ENCODE measurements at regions not wholly inside any gene's neighbourhood (a gene's known extent, or its start where the extent isn't known, plus 50 kb on each side); places are given as distances from the start of the nearest gene placed in this dataset.

GRCh38 chr13:85074543-85075313 is 724.5 kb downstream of the SLITRK6 start:
- TF ChIP-seq, protein P1, sequence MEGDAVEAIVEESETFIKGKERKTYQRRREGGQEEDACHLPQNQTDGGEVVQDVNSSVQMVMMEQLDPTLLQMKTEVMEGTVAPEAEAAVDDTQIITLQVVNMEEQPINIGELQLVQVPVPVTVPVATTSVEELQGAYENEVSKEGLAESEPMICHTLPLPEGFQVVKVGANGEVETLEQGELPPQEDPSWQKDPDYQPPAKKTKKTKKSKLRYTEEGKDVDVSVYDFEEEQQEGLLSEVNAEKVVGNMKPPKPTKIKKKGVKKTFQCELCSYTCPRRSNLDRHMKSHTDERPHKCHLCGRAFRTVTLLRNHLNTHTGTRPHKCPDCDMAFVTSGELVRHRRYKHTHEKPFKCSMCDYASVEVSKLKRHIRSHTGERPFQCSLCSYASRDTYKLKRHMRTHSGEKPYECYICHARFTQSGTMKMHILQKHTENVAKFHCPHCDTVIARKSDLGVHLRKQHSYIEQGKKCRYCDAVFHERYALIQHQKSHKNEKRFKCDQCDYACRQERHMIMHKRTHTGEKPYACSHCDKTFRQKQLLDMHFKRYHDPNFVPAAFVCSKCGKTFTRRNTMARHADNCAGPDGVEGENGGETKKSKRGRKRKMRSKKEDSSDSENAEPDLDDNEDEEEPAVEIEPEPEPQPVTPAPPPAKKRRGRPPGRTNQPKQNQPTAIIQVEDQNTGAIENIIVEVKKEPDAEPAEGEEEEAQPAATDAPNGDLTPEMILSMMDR (IDR thresholded peaks at IDR 0.05), result no peak
- no peak for DNase-seq (ENCODE audit: low spot score)
- ATAC-seq (ENCODE audit: low FRiP score), result no peak

DNA sequence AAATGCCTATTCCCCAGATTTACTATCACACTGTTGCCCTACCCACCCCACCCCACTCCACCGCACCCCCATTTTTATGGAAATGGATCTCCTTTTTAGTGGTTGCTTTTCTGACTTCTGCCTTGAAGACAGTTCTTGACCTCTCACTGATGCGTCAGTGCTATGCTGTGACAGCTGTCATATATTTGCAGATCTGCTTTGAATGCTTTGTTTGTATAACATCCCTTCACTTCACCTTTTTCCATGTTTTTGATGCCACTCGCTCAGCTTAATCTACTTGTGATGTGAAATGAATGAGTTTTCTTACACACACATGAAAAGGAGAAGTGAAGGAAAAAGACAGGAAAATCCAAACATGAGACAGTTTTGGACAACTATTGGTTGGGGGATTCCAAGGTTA is 731.0 kb downstream of the SLITRK6 start:
- ATAC-seq (ENCODE audit: low FRiP score), result no peak
- TF ChIP-seq, protein P1 (IDR thresholded peaks at IDR 0.05), result no peak
- no peak for DNase-seq (ENCODE audit: low spot score)

GRCh38 chr13:85040215-85040614 is 759.0 kb downstream of the SLITRK6 start:
- TF ChIP-seq, protein P1 (IDR thresholded peaks at IDR 0.05), result no peak
- no peak for ATAC-seq (ENCODE audit: low FRiP score)
- no peak for DNase-seq (ENCODE audit: low spot score)

DNA sequence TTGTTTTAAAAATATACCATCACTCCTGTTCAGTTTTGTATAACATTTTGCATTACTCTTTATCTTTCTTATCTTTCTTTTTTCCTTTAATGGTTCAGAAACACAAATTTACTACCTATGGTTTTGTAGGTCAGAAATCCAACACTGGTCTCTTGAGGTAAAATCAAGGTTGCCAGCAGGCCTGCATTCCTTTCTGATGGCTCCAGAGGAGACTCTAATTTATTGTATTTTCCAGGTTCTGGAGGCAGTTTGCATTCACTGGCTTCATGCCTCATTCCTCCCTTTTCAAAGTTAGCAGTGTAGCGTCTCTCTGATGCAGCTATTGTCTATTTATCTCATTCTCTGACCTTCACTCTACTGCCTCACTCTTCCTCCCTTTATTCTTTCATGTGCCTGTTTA is 767.4 kb downstream of the SLITRK6 start:
- ATAC-seq (ENCODE audit: low FRiP score) (no peak), DNase-seq (ENCODE audit: low spot score) (no peak)
- TF ChIP-seq, protein P1 (IDR thresholded peaks at IDR 0.05), result no peak

DNA sequence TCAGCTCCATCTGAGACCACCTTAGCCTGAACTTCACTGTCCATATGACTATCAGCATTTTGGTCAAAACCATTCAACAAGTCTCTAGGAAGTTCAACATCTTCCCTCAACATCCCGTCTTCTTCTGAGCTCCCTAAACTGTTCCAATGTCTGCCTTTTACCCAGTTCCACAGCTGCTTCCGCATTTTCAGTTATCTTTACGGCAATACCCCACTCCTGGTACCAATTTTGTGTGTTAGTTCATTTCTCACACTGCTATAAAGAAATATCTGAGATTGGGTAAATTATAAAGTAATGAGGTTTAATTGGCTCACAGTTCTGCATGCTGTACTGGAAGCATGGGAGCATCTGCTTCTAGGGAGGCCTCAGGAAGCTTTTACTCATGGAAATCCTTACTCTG is 771.2 kb downstream of the SLITRK6 start:
- TF ChIP-seq, protein P1 (IDR thresholded peaks at IDR 0.05), result no peak
- no peak for ATAC-seq (ENCODE audit: low FRiP score)
- DNase-seq (ENCODE audit: low spot score), result no peak

DNA sequence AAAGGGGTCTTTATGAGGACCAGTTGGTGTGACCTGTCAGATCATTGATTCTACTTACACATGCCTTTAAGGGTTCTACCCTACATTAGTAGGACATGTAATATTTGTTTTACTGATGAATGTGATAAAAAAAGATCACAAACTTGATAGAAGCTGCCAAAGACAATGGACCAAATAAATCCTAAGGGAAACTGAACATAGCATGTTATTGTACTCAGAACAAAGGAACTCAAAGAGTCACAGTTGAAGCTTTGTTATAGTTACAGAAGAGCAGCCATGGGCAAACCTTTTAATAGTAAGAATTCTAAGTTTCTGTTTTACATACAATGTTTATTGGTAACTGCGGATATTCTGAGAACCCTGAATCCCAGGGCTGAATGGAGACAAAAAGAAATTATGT is 780.1 kb downstream of the SLITRK6 start:
- TF ChIP-seq, protein P1 (IDR thresholded peaks at IDR 0.05), result no peak
- no peak for DNase-seq (ENCODE audit: low spot score)
- no peak for ATAC-seq (ENCODE audit: low FRiP score)

GRCh38 chr13:85013006-85013405 is 786.2 kb downstream of the SLITRK6 start:
- no peak for ATAC-seq (ENCODE audit: low FRiP score)
- TF ChIP-seq, protein P1 (IDR thresholded peaks at IDR 0.05), result no peak
- DNase-seq (ENCODE audit: low spot score), result no peak

All from omental fat pad (tissue), 3 donors.